HG02642 (cell line): ENCODE measurements at regions not wholly inside any gene's neighbourhood (a gene's known extent, or its start where the extent isn't known, plus 50 kb on each side); places are given as distances from the start of the nearest gene placed in this dataset.

Experiments used
- ATAC-seq: cut with Tn5 transposase; IDR thresholded peaks from one replicate; pipeline ENCODE4 v1.9.1; 2021; ENCODE audit warnings: mild to moderate bottlenecking; ENCODE audit not compliant: unreplicated experiment, poor library complexity

DNA sequence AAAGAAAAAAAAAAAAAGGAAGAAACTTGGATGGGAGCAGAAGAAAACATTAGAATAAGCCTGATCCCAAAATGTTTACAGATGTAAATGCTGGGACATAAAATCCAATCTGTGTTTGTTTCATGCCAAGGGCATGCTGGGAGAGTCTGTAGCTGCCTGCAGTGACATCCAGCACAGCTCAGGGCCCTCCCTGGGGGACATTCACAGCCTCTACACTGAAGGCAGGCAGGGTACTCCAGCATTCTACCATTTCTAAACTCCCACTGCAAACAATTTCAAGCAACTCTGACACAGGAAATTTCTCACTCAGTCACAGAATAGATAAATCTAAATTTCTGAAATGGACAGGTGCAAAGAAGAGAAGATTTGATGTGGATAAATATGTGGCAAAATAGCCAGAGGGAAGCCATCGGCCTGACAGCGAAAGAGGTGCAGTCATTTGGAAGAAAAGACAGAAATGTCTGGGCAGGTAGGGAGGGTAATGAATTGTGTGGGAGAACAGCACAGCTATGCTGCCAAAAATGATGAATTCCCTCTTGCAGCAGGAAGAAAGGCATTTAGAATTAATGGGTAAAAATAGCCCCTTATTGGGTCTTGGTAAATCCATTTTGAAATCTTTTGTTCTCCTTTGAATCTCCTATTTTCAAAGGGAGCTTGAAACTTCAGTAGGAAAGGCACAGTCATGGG, 199.4 kb downstream of the MED10 start:
- ATAC-seq: no peak

DNA sequence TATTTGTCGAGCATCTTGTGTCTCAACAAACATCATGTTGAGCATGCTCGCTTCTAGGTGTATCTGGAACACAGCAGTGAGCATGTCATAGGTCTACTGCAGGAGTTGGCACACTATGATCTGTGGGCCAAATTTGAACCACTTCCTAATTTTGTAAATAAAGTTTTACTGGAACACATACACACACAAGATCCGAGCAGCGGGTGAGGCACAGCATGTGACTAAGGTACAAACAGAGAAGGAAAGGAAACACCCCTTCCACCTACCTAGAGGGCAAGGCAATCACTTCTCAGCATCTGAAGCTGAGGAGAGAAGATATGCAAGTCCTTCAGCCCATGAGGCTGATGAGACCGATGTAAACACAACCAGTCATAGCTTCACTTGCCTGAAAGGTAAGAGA, 200.4 kb downstream of the MED10 start:
- no peak for ATAC-seq

DNA sequence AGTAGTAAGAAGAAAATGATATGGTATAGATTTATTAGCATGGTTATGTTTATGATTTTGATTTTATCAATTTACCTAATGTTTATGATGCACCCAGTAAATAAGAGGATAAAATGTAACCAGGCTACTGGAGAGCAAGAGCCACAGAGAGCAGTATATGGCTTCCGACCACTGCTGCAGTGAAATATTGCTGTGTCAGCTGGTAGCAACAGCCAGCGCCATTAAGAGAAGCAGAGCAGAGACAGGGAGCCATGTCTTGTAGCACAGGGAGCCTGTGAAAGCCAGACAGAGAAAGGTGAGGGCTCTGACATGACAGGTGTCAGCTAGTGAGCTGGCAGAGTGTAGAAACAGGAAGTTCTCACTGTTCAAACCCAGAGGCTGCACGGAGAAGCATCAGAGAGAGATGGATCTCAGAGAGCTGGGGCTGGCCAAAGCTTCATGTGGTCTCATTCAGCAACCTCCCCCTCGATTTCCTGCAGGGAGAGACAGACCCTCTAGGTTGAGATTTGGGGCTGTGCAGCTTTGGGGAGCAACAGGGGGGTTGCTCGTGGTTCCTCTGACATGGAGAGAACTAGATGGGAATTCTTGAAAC, 202.1 kb downstream of the MED10 start:
- ATAC-seq: no peak

DNA sequence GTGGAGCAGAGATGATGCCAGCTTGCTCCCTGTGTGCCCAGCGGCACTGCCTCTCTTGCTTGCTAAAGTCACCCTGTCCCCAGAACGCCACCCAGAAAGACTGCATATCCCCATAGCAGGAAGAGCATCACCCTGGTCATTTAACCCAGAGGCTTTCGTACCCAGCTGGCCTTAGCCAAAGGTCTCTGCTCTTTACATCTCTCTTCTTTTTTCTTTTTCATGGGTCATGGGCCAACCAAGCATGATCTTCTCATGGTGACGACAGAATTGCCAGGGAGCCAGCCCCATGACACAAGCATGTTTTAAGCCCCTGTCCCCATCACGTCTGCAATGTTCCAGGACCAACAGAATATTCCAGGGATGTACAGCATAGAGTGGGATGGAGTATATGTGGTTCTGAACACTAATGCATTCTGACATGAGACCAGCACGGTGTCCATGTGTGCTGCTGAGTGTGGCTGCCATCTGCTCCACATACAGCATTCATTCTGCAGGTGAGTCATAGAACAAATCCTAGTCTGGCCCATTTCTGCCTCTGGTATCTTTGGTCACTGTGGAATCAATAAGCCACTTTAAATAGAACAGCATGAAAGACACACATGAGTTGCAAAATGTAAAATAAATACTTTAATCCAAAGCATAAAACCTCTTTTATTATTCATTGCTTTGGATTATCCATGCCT, 203.0 kb downstream of the MED10 start:
- no peak for ATAC-seq

DNA sequence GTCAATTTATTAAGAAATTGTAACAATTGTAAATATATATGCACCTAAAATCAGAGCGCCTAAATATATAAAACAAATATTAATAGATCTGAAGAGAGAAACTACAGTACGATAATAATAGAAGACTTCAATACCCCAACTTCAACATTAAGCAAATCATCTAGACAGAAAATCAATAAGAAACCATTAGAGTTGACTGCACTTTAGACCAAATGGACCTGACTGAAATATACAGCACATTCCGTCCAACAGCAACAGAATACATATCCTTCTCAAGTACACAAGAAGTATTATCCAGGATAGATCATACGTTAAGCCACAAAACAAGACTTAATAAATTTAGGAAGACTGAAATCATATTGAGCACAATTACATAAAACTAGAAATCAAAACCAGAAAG, 208.7 kb downstream of the MED10 start:
- no peak for ATAC-seq

DNA sequence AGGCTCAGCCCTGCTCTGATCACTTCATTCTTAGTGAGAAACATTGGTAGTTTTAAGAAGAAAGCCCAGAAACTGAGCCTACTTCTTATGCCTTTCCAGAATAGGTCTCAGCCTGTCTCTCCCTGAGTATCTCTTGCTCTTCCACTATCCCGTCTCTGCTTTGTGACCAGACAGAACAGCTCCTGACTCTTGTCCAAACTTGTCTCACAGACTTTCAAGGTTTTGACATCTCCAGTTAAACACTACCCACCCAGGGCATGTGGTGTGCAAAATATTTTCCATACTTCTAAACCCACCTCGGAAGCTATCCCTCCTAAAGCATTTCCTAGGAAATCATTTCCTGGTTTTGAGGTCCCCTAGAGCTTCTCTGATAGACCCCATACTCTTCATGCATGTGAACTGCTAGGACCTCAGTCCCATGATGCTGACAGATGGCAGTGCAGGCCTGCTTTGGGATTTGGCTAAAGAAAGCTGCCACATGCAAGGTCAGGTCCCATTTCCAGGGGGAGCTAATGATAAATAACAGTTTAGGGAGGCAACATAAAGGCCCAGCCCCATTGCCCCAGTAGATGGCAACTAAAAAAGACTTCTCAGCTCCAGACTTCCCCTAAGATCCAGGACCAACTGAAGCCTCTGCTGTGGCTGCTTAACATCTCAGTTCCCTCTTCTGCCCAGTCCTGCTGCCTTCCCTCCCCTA, 211.5 kb downstream of the MED10 start:
- ATAC-seq: no peak

DNA sequence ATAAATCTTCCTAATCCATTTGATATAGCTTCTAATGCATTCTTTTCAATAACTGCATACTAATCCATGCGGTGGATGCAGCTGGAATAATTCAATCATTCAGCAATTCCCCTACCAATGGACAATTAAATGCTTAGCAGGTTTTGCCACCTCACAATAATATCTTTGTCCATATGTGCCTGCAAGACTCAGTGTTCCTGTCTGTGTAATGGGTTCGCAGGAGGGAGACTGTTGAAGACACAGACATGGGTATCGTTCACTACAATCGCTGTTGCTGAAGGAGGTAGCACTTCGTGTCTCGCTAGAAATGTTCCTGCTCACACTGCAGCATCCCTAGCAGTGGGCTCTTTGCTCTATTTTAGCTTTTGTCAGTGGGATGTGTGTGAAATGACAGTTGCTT, 214.4 kb downstream of the MED10 start:
- ATAC-seq: no peak

DNA sequence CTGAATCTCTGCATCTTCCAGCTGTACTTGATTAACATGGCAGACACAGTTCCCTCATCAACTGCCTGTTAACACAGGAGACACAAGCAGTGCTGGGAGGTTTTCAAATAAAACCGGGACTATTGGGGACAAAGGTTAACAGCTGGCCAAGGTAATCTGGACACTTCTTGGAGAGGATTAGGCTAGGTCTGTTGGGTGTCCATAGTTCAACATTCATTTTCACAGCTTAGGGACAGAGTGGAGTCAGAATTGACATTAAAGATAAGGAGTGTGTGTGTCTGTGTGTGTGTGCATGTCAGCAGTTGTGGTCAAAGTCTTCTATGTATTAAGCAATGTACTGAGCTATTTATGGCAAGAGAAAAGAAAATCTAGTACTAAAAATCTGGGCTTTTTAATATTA, 216.2 kb downstream of the MED10 start:
- no peak for ATAC-seq

DNA sequence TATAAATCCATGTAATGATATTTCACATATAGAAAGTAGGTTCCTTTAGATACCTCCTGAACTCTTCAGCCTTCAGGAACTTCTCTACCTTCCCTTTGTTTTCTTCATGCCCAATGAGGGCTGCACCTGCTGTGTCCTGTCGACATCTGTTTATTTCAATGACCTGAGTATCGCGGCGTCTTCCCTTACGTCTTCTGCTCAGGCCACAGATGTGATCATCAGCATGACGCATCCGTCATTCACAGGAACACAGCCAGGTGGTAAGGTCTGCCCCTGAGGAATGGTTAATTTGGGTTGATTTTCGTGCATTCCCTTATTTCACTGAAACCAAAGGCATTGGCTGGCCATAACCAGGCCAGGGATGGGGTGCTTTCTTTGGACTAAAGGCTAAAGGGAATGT, 217.1 kb downstream of the MED10 start:
- ATAC-seq: no peak

DNA sequence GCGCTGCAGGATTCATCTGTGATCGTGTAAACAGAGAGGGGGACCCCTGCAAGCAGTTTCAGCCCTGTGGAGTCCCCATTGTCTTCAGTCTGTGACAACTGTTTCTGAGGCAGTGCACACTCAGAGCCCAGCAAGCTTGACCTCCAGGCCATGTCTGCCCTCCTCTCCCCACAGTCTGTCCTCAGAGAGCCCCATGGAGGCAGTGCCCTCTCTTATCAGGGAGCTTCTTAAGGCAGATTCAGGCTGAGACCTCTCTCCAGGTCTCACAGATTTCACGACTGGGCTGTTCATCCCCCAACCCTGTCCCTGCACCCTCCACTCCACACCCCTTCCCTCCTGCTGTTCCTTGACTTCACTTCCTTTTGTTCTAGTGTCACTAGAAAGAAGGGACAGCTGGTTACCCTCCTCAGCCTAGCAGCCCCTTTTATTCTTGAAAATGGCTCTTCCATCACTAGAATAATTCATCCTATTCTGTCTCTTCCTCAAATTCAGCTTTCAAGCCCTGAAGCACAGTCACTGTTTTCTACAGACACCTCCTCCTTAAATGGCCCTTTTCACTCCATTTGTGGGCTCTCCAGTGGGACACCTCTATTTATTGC, 218.4 kb downstream of the MED10 start:
- no peak for ATAC-seq

DNA sequence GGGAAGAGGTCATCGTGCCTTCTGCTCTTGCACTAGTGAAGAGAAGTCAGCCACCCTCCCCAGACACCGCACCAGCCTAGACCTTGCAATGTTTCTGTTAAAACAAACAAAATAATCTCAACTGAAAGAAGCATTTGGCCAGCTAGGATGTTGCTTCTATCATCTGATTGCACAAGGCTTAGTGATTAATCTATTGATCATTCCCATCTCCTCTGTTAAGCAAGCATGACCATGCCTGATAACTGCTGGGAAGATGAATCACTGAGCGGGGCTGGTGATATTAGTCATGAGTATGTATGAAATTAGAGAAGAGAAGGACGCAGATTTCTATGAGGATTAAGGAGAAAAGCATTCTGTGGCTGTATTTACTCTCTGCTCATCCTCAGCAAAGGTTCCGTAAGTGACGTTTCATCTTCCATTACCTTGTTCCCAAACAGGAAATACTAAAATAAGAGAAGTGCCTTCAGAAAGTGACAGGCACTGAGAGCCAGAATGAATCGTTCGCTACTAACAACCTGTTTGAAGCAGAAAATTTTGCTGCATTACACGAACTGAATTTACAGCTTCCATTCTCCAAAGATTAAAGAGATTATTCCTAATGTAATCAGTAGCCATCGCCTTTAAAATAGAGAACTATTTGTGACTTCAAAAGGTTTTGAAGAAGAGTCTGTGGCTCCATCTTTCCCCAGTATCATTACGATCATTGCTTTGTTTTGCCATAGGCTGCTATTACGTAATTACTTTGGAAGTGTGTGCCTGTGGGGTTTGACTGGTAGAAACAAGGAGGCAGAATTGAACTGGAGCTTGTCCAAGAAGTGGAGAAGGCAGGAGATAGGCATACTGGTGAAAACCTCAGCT, 219.1 kb downstream of the MED10 start:
- no peak for ATAC-seq

DNA sequence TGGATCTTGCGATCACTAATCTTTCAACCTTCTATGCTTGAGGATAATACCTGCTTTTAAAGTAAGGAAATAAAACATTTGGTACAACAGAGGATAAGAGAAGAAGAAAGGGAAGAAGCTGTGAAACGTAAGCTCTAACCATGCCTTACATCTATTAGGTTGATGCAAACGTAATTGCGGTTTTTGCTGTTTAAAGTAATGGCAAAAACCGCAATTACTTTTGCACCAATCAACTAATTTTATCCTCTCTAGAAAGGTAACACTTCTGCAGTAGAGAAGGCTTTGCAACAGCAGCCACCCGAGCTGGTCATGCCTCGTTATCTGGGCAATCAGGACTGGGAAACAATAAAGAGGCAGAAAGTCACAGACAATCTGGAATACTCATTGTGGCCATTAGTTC, 224.1 kb downstream of the MED10 start:
- no peak for ATAC-seq

DNA sequence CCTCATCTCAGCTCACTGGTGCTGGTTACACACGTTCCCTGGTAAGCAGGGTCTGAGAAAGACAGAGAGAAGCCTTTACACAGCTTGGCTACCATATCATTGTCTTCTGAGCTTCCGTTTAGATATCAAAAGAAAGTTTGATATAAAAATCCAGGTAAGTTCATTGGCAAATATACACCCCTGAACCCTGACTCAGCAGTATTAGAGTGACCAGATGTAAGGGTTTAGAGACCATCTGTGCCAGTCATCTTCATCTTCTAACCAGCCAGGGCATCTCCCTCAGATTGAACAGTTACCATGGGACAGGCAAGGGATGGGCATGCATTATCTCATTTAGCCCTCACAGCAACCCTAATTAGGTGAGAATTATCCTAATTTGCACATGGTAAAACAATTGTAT, 232.1 kb downstream of the MED10 start:
- no peak for ATAC-seq

DNA sequence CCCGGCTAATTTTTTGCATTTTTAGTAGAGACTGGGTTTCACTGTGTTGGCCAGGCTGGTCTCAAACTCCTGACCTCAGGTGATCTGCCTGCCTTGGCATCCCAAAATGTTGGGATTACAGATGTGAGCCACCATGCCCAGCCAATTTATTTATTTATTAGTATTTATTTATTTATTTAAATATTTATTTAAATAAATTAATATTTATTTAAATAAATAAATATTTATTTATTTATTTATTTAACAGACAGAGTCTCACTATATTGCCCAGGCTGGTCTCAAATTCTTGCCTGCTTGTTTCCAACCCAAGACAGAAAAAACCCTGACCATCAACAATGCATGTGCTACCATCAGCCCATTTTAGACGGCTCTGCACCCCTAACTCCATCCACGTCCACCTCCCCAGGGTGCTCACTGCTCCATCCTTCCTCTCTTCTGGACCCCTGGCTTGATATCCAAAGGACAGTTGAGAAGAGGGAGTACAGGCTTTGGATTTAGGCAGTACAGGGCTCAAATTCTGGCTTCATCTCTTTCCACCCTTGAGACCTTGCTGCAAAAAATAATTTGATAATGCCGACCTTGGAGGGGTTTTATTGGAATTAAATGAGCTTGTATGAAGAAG, 232.6 kb downstream of the MED10 start:
- ATAC-seq: no peak

DNA sequence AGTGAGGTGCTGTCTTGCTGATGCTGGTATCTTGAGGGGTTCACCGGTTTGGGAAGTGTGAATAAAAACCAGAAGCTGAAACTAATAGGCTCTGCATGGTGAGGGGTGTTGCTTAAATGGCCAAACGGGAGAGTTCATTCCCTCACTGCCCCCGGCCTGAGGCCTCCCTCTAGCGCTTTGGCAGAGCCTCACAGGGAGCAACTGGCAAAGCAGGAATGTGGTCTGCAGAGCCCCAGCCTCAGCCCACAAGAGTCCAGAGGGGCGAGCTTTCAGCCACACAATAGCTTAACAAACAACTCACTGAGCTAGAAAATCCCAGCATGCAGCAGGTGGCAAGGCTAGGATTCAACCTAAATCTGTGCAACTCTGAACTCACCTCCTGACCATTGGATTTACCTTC, 234.8 kb downstream of the MED10 start:
- no peak for ATAC-seq

DNA sequence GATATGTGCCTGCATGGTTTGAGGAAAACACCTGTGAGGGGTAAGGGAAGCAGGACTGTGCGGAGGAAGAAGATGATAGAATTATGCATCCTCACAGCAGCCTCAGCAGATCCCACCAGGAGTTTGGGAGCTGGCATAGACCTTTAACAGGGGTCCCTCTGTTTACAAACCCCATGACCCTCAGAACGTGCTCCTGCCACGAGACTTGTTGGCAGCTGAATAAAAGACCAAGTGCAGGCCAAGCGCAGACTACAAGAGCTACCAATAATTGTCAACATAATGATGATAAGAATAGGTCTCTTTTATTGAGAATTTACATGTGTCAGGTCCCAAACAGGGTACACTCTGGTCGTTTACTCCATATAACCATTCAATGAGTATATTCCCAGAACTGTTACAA, 236.0 kb downstream of the MED10 start:
- no peak for ATAC-seq

DNA sequence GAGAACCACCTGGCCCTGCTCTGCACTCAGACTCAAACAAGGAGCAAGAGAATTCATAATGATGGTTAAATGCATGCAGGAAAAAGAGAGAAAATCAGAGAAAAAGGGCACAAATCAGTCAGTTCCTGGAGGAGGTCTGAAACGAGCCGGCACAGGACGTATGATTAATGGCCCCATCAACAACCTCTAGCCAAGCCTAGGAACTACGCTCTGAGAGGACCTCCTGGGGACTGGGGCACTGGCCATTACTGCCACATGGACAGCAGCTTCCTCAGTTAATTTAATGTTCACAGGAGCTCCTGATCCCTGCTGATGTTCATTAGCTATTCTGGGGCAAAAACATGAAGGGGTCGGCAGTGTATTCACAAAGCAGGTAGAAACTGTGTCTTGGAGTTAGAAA, 238.1 kb downstream of the MED10 start:
- no peak for ATAC-seq

DNA sequence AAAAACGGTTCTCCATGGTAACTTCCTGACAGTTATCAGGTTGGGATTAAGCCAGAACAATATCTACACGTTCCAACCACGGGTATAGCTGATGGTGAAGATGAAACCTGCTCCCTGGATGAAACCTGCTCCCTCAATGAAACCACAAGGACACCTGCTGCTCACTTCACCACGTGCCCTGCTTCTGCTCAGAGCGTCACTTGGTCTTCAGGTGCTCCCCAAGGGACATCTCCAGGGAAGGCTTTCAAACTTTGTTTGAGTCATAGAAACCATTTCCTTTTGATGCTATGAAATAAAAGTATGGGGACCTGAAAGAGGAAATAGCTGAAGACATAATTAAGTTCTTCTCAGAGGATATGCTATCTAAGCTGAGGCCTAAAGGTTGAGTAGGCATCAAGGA, 242.4 kb downstream of the MED10 start:
- no peak for ATAC-seq

DNA sequence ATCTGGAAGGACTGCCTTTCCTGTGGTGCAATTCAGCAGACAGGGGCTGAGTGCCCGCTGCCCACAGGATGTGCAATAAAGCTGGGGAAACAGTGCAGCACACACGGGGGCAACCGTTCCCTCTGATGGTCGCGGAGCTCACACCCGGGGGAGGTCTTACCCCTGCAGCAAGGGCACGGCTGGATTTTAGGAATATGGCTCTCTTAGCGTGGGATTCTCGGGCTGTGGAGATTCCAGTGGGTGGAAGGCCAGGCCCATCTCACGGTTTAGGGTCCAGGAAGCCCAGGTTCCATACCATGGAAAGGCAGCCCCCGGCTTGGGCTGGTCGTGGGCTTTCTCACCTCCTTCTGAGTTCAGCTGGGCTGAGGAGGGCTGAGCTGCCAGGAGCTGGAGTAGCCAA, 244.1 kb downstream of the MED10 start:
- no peak for ATAC-seq

DNA sequence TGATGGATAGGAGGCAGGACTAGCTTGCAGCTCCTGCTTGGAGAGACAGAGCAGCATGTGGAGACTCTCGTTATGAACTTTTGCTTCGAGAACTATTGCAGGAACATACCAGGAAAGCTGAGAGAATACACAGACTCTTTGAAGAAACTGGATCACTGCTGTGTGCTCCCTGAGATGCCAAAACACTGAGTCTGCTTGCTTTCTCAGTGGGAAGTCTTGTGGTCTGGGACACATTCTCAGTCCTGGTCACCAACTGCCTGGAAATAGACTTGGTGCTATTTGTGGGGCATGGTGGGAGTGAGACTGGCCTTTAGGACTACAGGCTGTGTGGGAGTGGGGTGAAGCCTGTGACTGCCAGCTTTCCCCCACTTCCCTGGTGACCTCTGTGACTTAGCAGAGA, 252.6 kb downstream of the MED10 start:
- ATAC-seq: no peak
